RWPE2 (cell line): ENCODE measurements at regions not wholly inside any gene's neighbourhood (a gene's known extent, or its start where the extent isn't known, plus 50 kb on each side); places are given as distances from the start of the nearest gene placed in this dataset.
A peak's percentile ranks its signal among the peaks of the same experiment; 100 is the strongest.

Experiments
- ATAC-seq: fragments of 200-7000 bp; cut with Tn5 transposase; 3 replicates; pipeline ENCODE4 v1.9.1; 2021; ENCODE audit warnings: low read depth
- DNase-seq: peaks from one replicate; pipeline ENCODE4 v3.0.0-alpha.2; 2020; ENCODE audit warnings: low spot score
- H3K27ac ChIP-seq: fragments of 450-650 bp; 2 replicates; pipeline ENCODE4 v1.5.1; 2017; ENCODE audit warnings: mild to moderate bottlenecking; ENCODE audit not compliant: poor library complexity, severe bottlenecking
- H3K27me3 ChIP-seq: fragments of 250-450 bp; sonication (Bioruptor Pico); 2 replicates; pipeline ENCODE4 v1.5.1; 2021; ENCODE audit warnings: mild to moderate bottlenecking, moderate library complexity; ENCODE audit not compliant: insufficient read depth, poor library complexity, severe bottlenecking
- H3K36me3 ChIP-seq: fragments of 250-450 bp; sonication (Bioruptor Pico); 2 replicates; pipeline ENCODE4 v1.5.1; 2020; ENCODE audit warnings: low read depth, mild to moderate bottlenecking, moderate library complexity
- H3K4me1 ChIP-seq: fragments of 250-450 bp; sonication (Bioruptor Pico); 2 replicates; pipeline ENCODE4 v1.5.1; 2021; ENCODE audit warnings: mild to moderate bottlenecking, moderate library complexity; ENCODE audit not compliant: insufficient read depth, poor library complexity, severe bottlenecking
- H3K4me3 ChIP-seq: fragments of 250-450 bp; sonication (Bioruptor Pico); 2 replicates; pipeline ENCODE4 v1.5.1; 2021; ENCODE audit warnings: mild to moderate bottlenecking, moderate library complexity; ENCODE audit not compliant: severe bottlenecking
- H3K9me3 ChIP-seq: fragments of 250-450 bp; sonication (Bioruptor Pico); 2 replicates; pipeline ENCODE4 v1.5.1; 2021; ENCODE audit warnings: mild to moderate bottlenecking, moderate library complexity; ENCODE audit not compliant: severe bottlenecking
- TF ChIP-seq, protein P1 (sequence below): fragments of 450-650 bp; IDR thresholded peaks from one replicate; pipeline ENCODE4 v1.5.1; 2017; ENCODE audit warnings: mild to moderate bottlenecking, moderate library complexity; ENCODE audit not compliant: poor library complexity, severe bottlenecking

DNA sequence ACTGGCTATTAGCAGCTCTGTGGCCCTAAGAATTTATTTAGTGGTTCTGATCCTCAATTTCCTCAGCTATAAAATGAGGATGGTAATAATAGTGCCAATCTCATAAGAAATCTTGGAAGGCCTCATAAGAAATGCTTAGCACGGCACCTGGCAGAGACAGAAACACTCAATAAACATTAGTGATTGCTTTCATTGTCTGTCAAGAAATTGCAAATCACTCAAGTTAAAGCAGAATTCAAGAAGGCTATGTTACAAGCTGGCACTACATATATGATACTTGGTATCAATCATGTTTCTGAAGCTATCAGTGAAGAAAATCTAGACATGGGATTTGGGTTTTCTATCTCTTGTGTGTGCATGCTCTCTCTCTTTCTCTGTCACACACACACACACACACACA is 267.7 kb upstream of the KCNIP4 start:
- DNase-seq (no peak), ATAC-seq (no peak)
- Histone ChIP-seq H3K27me3 (peaks cover 9% of the 10 kb centered on the region), H3K9me3 (no peaks in the 10 kb centered on the region), H3K4me3 (no peak overlapping the region), H3K4me1 (no peaks in the 10 kb centered on the region), H3K36me3 (no peaks in the 10 kb centered on the region), H3K27ac (no peak overlapping the region)
- TF ChIP-seq, protein P1, sequence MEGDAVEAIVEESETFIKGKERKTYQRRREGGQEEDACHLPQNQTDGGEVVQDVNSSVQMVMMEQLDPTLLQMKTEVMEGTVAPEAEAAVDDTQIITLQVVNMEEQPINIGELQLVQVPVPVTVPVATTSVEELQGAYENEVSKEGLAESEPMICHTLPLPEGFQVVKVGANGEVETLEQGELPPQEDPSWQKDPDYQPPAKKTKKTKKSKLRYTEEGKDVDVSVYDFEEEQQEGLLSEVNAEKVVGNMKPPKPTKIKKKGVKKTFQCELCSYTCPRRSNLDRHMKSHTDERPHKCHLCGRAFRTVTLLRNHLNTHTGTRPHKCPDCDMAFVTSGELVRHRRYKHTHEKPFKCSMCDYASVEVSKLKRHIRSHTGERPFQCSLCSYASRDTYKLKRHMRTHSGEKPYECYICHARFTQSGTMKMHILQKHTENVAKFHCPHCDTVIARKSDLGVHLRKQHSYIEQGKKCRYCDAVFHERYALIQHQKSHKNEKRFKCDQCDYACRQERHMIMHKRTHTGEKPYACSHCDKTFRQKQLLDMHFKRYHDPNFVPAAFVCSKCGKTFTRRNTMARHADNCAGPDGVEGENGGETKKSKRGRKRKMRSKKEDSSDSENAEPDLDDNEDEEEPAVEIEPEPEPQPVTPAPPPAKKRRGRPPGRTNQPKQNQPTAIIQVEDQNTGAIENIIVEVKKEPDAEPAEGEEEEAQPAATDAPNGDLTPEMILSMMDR: no peak

DNA sequence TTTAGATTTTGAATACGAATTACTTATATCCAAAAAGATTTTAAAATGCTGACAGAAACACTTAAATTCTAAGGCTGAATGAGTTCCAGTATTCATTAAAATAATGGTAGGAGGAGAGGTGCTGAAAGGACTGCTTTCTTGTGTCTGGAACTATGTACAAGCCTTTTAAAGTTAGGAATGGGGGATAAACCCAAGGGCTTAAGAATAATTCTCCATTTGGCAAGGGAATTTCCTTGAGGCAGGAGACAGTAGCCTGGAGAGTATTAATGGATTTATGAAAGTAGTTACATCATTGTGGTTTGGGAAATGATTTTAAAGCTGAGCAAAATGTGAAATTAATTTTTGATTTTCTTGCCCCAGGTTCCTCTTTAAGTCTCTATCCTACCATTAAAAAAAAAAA is 266.5 kb upstream of the KCNIP4 start:
- DNase-seq (no peak), ATAC-seq (no peak)
- Histone ChIP-seq H3K4me1 (no peaks in the 10 kb centered on the region), H3K4me3 (no peak overlapping the region), H3K27ac (no peak overlapping the region), H3K27me3 (peaks cover 9% of the 10 kb centered on the region), H3K36me3 (no peaks in the 10 kb centered on the region), H3K9me3 (no peaks in the 10 kb centered on the region)
- TF ChIP-seq, protein P1: no peak

- ATAC-seq: no peak
- H3K4me1 ChIP-seq: peaks cover 3% of the 10 kb centered on the region
- no peaks in the 10 kb centered on the region for H3K27me3 ChIP-seq
- no peak for DNase-seq
- H3K9me3 ChIP-seq: no peaks in the 10 kb centered on the region
- TF ChIP-seq, protein P1: no peak
- H3K27ac ChIP-seq: no peak overlapping the region
- H3K4me3 ChIP-seq: no peak overlapping the region
- H3K36me3 ChIP-seq: no peaks in the 10 kb centered on the region
These were observed 255.1 kb upstream of the KCNIP4 start for GRCh38 chr4:22203711-22204011.

GRCh38 chr4:22202975-22203710 is 254.6 kb upstream of the KCNIP4 start:
- ATAC-seq (0 out of 3 replicates have a peak, but pooled peaks have one; percentile 25), DNase-seq (no peak)
- no peaks in the 10 kb centered on the region for H3K9me3 ChIP-seq
- no peak overlapping the region for H3K27ac ChIP-seq
- H3K27me3 ChIP-seq: no peaks in the 10 kb centered on the region
- H3K4me1 ChIP-seq: peaks cover 3% of the 10 kb centered on the region
- H3K4me3 ChIP-seq: no peak overlapping the region
- TF ChIP-seq, protein P1: no peak
- no peaks in the 10 kb centered on the region for H3K36me3 ChIP-seq

- ATAC-seq (peak; percentile 78; the same call in 2 of the 3 replicates), DNase-seq (no peak)
- H3K27me3 ChIP-seq: no peaks in the 10 kb centered on the region
- H3K4me1 ChIP-seq: peaks cover 3% of the 10 kb centered on the region
- H3K9me3 ChIP-seq: no peaks in the 10 kb centered on the region
- no peak overlapping the region for H3K4me3 ChIP-seq
- no peaks in the 10 kb centered on the region for H3K36me3 ChIP-seq
- TF ChIP-seq, protein P1: no peak
- H3K27ac ChIP-seq: no peak overlapping the region
These were observed 253.8 kb upstream of the KCNIP4 start for GRCh38 chr4:22202246-22202974.
